ENCODE measurements at regions not wholly inside any gene's neighbourhood (a gene's known extent, or its start where the extent isn't known, plus 50 kb on each side); places are given as distances from the start of the nearest gene placed in this dataset.
A peak's percentile ranks its signal among the peaks of the same experiment; 100 is the strongest.

- DNase-seq = no peak
Observed at GRCh38 chr1:221865808-221866207, 123.9 kb upstream of the DUSP10 start.

GRCh38 chr1:221863635-221864034 is 121.7 kb upstream of the DUSP10 start:
- no peak for DNase-seq

- no peak for DNase-seq
Observed at GRCh38 chr1:221862971-221863370, 121.1 kb upstream of the DUSP10 start.

- DNase-seq = no peak
Observed at GRCh38 chr1:221858818-221859611, 117.1 kb upstream of the DUSP10 start.

- DNase-seq = peak in 1 of 2 experiments; percentile 1
Observed at GRCh38 chr1:221857094-221857444, 115.2 kb upstream of the DUSP10 start.

- DNase-seq = no peak
Observed at GRCh38 chr1:221856228-221857093, 114.6 kb upstream of the DUSP10 start.

- DNase-seq = no peak
Observed at GRCh38 chr1:221855156-221855555, 113.3 kb upstream of the DUSP10 start.

- no peak for DNase-seq
Observed at GRCh38 chr1:221851336-221851735, 109.4 kb upstream of the DUSP10 start.

GRCh38 chr1:221850470-221851187 is 108.7 kb upstream of the DUSP10 start:
- DNase-seq = peak in 1 of 2 experiments; percentile 39

GRCh38 chr1:221849897-221850296 is 108.0 kb upstream of the DUSP10 start:
- no peak for DNase-seq

GRCh38 chr1:221849110-221849509 is 107.2 kb upstream of the DUSP10 start:
- DNase-seq = no peak

GRCh38 chr1:221847676-221848075 is 105.8 kb upstream of the DUSP10 start:
- no peak for DNase-seq

- DNase-seq = no peak
Observed at GRCh38 chr1:221845650-221846371, 103.9 kb upstream of the DUSP10 start.

GRCh38 chr1:221841983-221842335 is 100.1 kb upstream of the DUSP10 start:
- no peak for DNase-seq

- DNase-seq = no peak
Observed at GRCh38 chr1:221841251-221841982, 99.5 kb upstream of the DUSP10 start.

- peak in 1 of 2 experiments; percentile 48 for DNase-seq
Observed at GRCh38 chr1:221840511-221841243, 98.8 kb upstream of the DUSP10 start.

- DNase-seq = no peak
Observed at GRCh38 chr1:221839782-221840395, 98.0 kb upstream of the DUSP10 start.

GRCh38 chr1:221839321-221839720 is 97.4 kb upstream of the DUSP10 start:
- DNase-seq = no peak

GRCh38 chr1:221837896-221838295 is 96.0 kb upstream of the DUSP10 start:
- DNase-seq = no peak

- DNase-seq = no peak
Observed at GRCh38 chr1:221834698-221835513, 93.0 kb upstream of the DUSP10 start.
